ENCODE measurements at regions not wholly inside any gene's neighbourhood (a gene's known extent, or its start where the extent isn't known, plus 50 kb on each side); places are given as distances from the start of the nearest gene placed in this dataset.
"Not testable (repeated sequence)": the region's sequence is repeated elsewhere in the genome, so short reads cannot be mapped to it uniquely, and the experiment has no call there.

DNA sequence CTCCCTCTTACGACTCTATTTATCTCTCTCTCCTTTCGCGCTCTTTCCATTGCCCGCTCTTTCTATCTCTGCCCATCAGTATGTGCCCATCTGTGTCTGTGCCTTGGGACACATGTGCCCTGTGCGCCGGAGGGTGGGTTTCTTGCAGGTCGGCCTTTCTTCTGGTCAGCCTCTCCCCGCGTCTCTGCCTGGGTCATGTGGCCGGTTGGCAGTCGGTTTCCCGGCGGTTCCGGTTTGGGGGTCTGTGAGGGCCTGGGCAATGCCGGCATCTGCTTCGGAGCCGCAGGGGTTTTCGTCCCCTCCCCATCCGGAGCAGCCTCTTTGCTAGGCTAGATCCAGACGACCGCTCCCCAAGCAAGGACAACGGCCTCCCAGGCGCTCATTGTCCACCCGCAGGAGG lies 1426.0 kb upstream of the PCDH10 start:
- TF ChIP-seq, protein P1, sequence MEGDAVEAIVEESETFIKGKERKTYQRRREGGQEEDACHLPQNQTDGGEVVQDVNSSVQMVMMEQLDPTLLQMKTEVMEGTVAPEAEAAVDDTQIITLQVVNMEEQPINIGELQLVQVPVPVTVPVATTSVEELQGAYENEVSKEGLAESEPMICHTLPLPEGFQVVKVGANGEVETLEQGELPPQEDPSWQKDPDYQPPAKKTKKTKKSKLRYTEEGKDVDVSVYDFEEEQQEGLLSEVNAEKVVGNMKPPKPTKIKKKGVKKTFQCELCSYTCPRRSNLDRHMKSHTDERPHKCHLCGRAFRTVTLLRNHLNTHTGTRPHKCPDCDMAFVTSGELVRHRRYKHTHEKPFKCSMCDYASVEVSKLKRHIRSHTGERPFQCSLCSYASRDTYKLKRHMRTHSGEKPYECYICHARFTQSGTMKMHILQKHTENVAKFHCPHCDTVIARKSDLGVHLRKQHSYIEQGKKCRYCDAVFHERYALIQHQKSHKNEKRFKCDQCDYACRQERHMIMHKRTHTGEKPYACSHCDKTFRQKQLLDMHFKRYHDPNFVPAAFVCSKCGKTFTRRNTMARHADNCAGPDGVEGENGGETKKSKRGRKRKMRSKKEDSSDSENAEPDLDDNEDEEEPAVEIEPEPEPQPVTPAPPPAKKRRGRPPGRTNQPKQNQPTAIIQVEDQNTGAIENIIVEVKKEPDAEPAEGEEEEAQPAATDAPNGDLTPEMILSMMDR (optimal IDR thresholded peaks at IDR 0.05 in 1 of 3, IDR thresholded peaks at IDR 0.05 in 1 of 3, conservative IDR thresholded peaks at IDR 0.05 in 1 of 3; ENCODE audit: extremely low read depth in 1 of 3, insufficient read depth in 2 of 3, low read length in 3 of 3), result not testable (repeated sequence)
- not testable (repeated sequence) for TF ChIP-seq EZH2 (IDR thresholded peaks at IDR 0.05; ENCODE audit: low read length)
